ENCODE measurements at regions not wholly inside any gene's neighbourhood (a gene's known extent, or its start where the extent isn't known, plus 50 kb on each side); places are given as distances from the start of the nearest gene placed in this dataset.
A peak's percentile ranks its signal among the peaks of the same experiment; 100 is the strongest.

GRCh38 chr5:15286650-15287049 is 213.3 kb upstream of the FBXL7 start:
- 18% methylated on average over 1 of the region's 1 CpG for WGBS (ENCODE audit: low lambda C conversion rate, missing lambda C conversion rate)
- Histone ChIP-seq H3K4me1 (ENCODE audit: insufficient read depth) (peaks cover 13% of the 10 kb centered on the region), H3K9me2 (replicated peaks; ENCODE audit: insufficient read depth) (no peaks in the 10 kb centered on the region), H3K27me3 (peaks cover 4% of the 10 kb centered on the region), H3K27ac (no peak overlapping the region), H3K4me3 (no peak overlapping the region), H3K79me2 (no peaks in the 10 kb centered on the region), H3K9me3 (ENCODE audit: low read depth) (no peaks in the 10 kb centered on the region), H3K36me3 (replicated peaks; ENCODE audit: insufficient read depth, low read depth) (no peaks in the 10 kb centered on the region), H4K20me1 (ENCODE audit: insufficient read depth, poor library complexity, severe bottlenecking) (no peaks in the 10 kb centered on the region), H2AFZ (no peak overlapping the region), H3K4me2 (no peak overlapping the region)
- peak; percentile 28 for DNase-seq (ENCODE audit: low spot score)
- TF ChIP-seq EZH2 (IDR thresholded peaks at IDR 0.05; ENCODE audit: borderline replicate concordance) (no peak), CTCF (IDR thresholded peaks at IDR 0.05; ENCODE audit: poor library complexity) (peak; percentile 28), EZH2phosphoT487 (IDR thresholded peaks at IDR 0.05; ENCODE audit: low read depth, severe bottlenecking, unreplicated experiment) (no peak)

GRCh38 chr5:15285901-15286583 is 213.9 kb upstream of the FBXL7 start:
- 47% methylated on average over 5 of the region's 5 CpGs for WGBS (ENCODE audit: low lambda C conversion rate, missing lambda C conversion rate)
- Histone ChIP-seq H2AFZ (no peak overlapping the region), H3K9me3 (ENCODE audit: low read depth) (no peaks in the 10 kb centered on the region)

GRCh38 chr5:15284706-15285105 is 215.3 kb upstream of the FBXL7 start:
- Histone ChIP-seq H3K27ac (no peak overlapping the region), H4K20me1 (ENCODE audit: insufficient read depth, poor library complexity, severe bottlenecking) (no peaks in the 10 kb centered on the region), H2AFZ (no peak overlapping the region), H3K9me3 (ENCODE audit: low read depth) (no peaks in the 10 kb centered on the region), H3K27me3 (peaks cover 4% of the 10 kb centered on the region), H3K36me3 (replicated peaks; ENCODE audit: insufficient read depth, low read depth) (no peaks in the 10 kb centered on the region), H3K4me2 (no peak overlapping the region), H3K4me3 (no peak overlapping the region), H3K9me2 (replicated peaks; ENCODE audit: insufficient read depth) (no peaks in the 10 kb centered on the region), H3K79me2 (no peaks in the 10 kb centered on the region), H3K4me1 (ENCODE audit: insufficient read depth) (peaks cover 13% of the 10 kb centered on the region)
- TF ChIP-seq EZH2phosphoT487 (IDR thresholded peaks at IDR 0.05; ENCODE audit: low read depth, severe bottlenecking, unreplicated experiment) (no peak), EZH2 (IDR thresholded peaks at IDR 0.05; ENCODE audit: borderline replicate concordance) (no peak), CTCF (IDR thresholded peaks at IDR 0.05; ENCODE audit: poor library complexity) (no peak)
- DNase-seq (ENCODE audit: low spot score): no peak

More at GRCh38 chr5:15285901-15286583, 213.9 kb upstream of the FBXL7 start:
- Histone ChIP-seq H3K9me2 (replicated peaks; ENCODE audit: insufficient read depth) (no peaks in the 10 kb centered on the region), H4K20me1 (ENCODE audit: insufficient read depth, poor library complexity, severe bottlenecking) (no peaks in the 10 kb centered on the region), H3K36me3 (replicated peaks; ENCODE audit: insufficient read depth, low read depth) (no peaks in the 10 kb centered on the region), H3K4me2 (no peak overlapping the region), H3K27me3 (peaks cover 4% of the 10 kb centered on the region), H3K79me2 (no peaks in the 10 kb centered on the region), H3K4me3 (no peak overlapping the region), H3K4me1 (ENCODE audit: insufficient read depth) (peaks cover 13% of the 10 kb centered on the region), H3K27ac (no peak overlapping the region)
- peak; percentile 30 for DNase-seq (ENCODE audit: low spot score)
- TF ChIP-seq CTCF (IDR thresholded peaks at IDR 0.05; ENCODE audit: poor library complexity) (no peak), EZH2phosphoT487 (IDR thresholded peaks at IDR 0.05; ENCODE audit: low read depth, severe bottlenecking, unreplicated experiment) (no peak), EZH2 (IDR thresholded peaks at IDR 0.05; ENCODE audit: borderline replicate concordance) (no peak)
